NK-92 (cell line): ENCODE measurements at regions not wholly inside any gene's neighbourhood (a gene's known extent, or its start where the extent isn't known, plus 50 kb on each side); places are given as distances from the start of the nearest gene placed in this dataset.

Source experiments
- DNase-seq: peaks from one replicate; lab custom pipeline; 2025; ENCODE audit not compliant: unreplicated experiment; lab: John Stamatoyannopoulos, UW

GRCh38 chr10:10351451-10351850, 666.2 kb upstream of the CELF2 start:
- no peak for DNase-seq

- no peak for DNase-seq
These were observed 664.3 kb upstream of the CELF2 start for GRCh38 chr10:10353326-10353868.

- DNase-seq = no peak
These were observed 658.4 kb upstream of the CELF2 start for GRCh38 chr10:10359263-10359662.

GRCh38 chr10:10361301-10361885, 656.3 kb upstream of the CELF2 start:
- DNase-seq = no peak

- no peak for DNase-seq
These were observed 654.9 kb upstream of the CELF2 start for GRCh38 chr10:10362800-10363199.

GRCh38 chr10:10363217-10363616, 654.5 kb upstream of the CELF2 start:
- no peak for DNase-seq

- DNase-seq = no peak
These were observed 652.8 kb upstream of the CELF2 start for GRCh38 chr10:10364902-10365301.

GRCh38 chr10:10365676-10366075, 652.0 kb upstream of the CELF2 start:
- no peak for DNase-seq

GRCh38 chr10:10366836-10367235, 650.8 kb upstream of the CELF2 start:
- no peak for DNase-seq

GRCh38 chr10:10367264-10367663, 650.4 kb upstream of the CELF2 start:
- no peak for DNase-seq

GRCh38 chr10:10368951-10369576, 648.6 kb upstream of the CELF2 start:
- DNase-seq = no peak

GRCh38 chr10:10385831-10386230, 631.8 kb upstream of the CELF2 start:
- no peak for DNase-seq

- DNase-seq = no peak
These were observed 628.5 kb upstream of the CELF2 start for GRCh38 chr10:10389182-10389581.

GRCh38 chr10:10392511-10392910, 625.2 kb upstream of the CELF2 start:
- no peak for DNase-seq

GRCh38 chr10:10394933-10395658, 622.6 kb upstream of the CELF2 start:
- no peak for DNase-seq

- no peak for DNase-seq
These were observed 621.1 kb upstream of the CELF2 start for GRCh38 chr10:10396601-10397000.

- DNase-seq = no peak
These were observed 619.8 kb upstream of the CELF2 start for GRCh38 chr10:10397906-10398305.

- DNase-seq = no peak
These were observed 613.9 kb upstream of the CELF2 start for GRCh38 chr10:10403762-10404161.

- no peak for DNase-seq
These were observed 600.0 kb upstream of the CELF2 start for GRCh38 chr10:10417671-10418070.

- no peak for DNase-seq
These were observed 599.3 kb upstream of the CELF2 start for GRCh38 chr10:10418387-10418786.

- no peak for DNase-seq
These were observed 596.6 kb upstream of the CELF2 start for GRCh38 chr10:10421071-10421470.

- DNase-seq = no peak
These were observed 586.1 kb upstream of the CELF2 start for GRCh38 chr10:10431422-10432066.
